Neural progenitor cell (in vitro differentiated cells): ENCODE measurements at regions not wholly inside any gene's neighbourhood (a gene's known extent, or its start where the extent isn't known, plus 50 kb on each side); places are given as distances from the start of the nearest gene placed in this dataset.
"Not testable (repeated sequence)": the region's sequence is repeated elsewhere in the genome, so short reads cannot be mapped to it uniquely, and the experiment has no call there.

Experiments used
- DNase-seq: peaks from one replicate; pipeline ENCODE4 v3.0.0-alpha.2; 2016; ENCODE audit warnings: low spot score
- H2AFZ ChIP-seq: fragments of 200-600 bp; sonication (generic); replicated peaks from 2 replicates; pipeline ENCODE4 v1.6.1; 2016; ENCODE audit warnings: antibody characterized with exemption
- H3F3A ChIP-seq: fragments of 200-600 bp; sonication (generic); 2 replicates; pipeline ENCODE4 v1.6.1; 2016; ENCODE audit warnings: antibody characterized with exemption, low read depth
- H3K27ac ChIP-seq: fragments of 200-600 bp; sonication (generic); 2 replicates; pipeline ENCODE4 v1.5.1; 2016; ENCODE audit warnings: mild to moderate bottlenecking
- H3K27me3 ChIP-seq: fragments of 200-600 bp; sonication (generic); 2 replicates; pipeline ENCODE4 v1.6.1; 2016; ENCODE audit warnings: mild to moderate bottlenecking, moderate library complexity
- H3K36me3 ChIP-seq: fragments of 200-600 bp; sonication (generic); 2 replicates; pipeline ENCODE4 v1.5.1; 2016
- H3K4me1 ChIP-seq: fragments of 200-600 bp; sonication (generic); 2 replicates; pipeline ENCODE4 v1.6.1; 2016; ENCODE audit warnings: mixed run types
- H3K4me2 ChIP-seq: fragments of 200-600 bp; sonication (generic); 2 replicates; pipeline ENCODE4 v1.6.1; 2016
- H3K4me3 ChIP-seq: fragments of 200-600 bp; sonication (generic); 2 replicates; pipeline ENCODE4 v1.5.1; 2016
- H3K79me2 ChIP-seq: fragments of 200-600 bp; sonication (generic); 2 replicates; pipeline ENCODE4 v1.6.1; 2016; ENCODE audit warnings: low read depth
- H3K9ac ChIP-seq: fragments of 200-600 bp; sonication (generic); 2 replicates; pipeline ENCODE4 v1.6.1; 2016
- H3K9me3 ChIP-seq: fragments of 200-600 bp; sonication (generic); 2 replicates; pipeline ENCODE4 v1.5.1; 2016; ENCODE audit warnings: low read depth
- H4K20me1 ChIP-seq: fragments of 200-600 bp; sonication (generic); 2 replicates; pipeline ENCODE4 v1.6.1; 2016; ENCODE audit warnings: low read depth
- H3K27ac Mint-ChIP-seq: 3 replicates; pipeline ENCODE4 v1.8.0; 2021; ENCODE audit warnings: mixed read lengths
- H3K27me3 Mint-ChIP-seq: 2 replicates; pipeline ENCODE4 v1.8.0; 2022; ENCODE audit warnings: low read depth, mild to moderate bottlenecking, inconsistent platforms, moderate library complexity, mixed read lengths; ENCODE audit not compliant: insufficient read depth
- H3K36me3 Mint-ChIP-seq: 3 replicates; pipeline ENCODE4 v1.8.0; 2021; ENCODE audit warnings: mixed read lengths
- H3K4me1 Mint-ChIP-seq: 3 replicates; pipeline ENCODE4 v1.8.0; 2021; ENCODE audit warnings: mixed read lengths
- H3K4me3 Mint-ChIP-seq: 3 replicates; pipeline ENCODE4 v1.8.0; 2021; ENCODE audit warnings: mild to moderate bottlenecking, moderate library complexity, mixed read lengths
- H3K9me3 Mint-ChIP-seq: 3 replicates; pipeline ENCODE4 v1.8.0; 2020; ENCODE audit warnings: mixed read lengths
- CTCF ChIP-seq: fragments of 200-600 bp; sonication (generic); IDR thresholded peaks from 2 replicates; pipeline ENCODE4 v1.5.1; 2017; ENCODE audit warnings: antibody characterized with exemption, mild to moderate bottlenecking
- EZH2 ChIP-seq: fragments of 200-600 bp; sonication (generic); IDR thresholded peaks from 2 replicates; pipeline ENCODE4 v1.6.1; 2017; ENCODE audit warnings: antibody characterized with exemption, mild to moderate bottlenecking, moderate library complexity
- EZH2phosphoT487 ChIP-seq: fragments of 200-600 bp; sonication (generic); IDR thresholded peaks from 2 replicates; pipeline ENCODE4 v1.6.1; 2017; ENCODE audit warnings: antibody characterized with exemption

GRCh38 chr20:30594112-30594511 lies 663.4 kb upstream of the DEFB115 start:
- no peaks in the 10 kb centered on the region for H4K20me1 ChIP-seq
- no peaks in the 10 kb centered on the region for H3K79me2 ChIP-seq
- H3K4me3 ChIP-seq = no peak overlapping the region
- H3K9ac ChIP-seq = no peak overlapping the region
- H3K9me3 ChIP-seq = peaks cover 17% of the 10 kb centered on the region
- H3K27ac ChIP-seq = no peak overlapping the region
- Mint-ChIP-seq H3K27me3 (no peaks in the 10 kb centered on the region), H3K4me3 (no peak overlapping the region), H3K36me3 (peaks cover 2% of the 10 kb centered on the region), H3K4me1 (no peaks in the 10 kb centered on the region), H3K9me3 (peaks cover 31% of the 10 kb centered on the region), H3K27ac (no peak overlapping the region)
- no peak overlapping the region for H2AFZ ChIP-seq
- no peak for DNase-seq
- H3K4me2 ChIP-seq = no peak overlapping the region
- TF ChIP-seq CTCF (no peak), EZH2 (no peak), EZH2phosphoT487 (no peak)
- no peaks in the 10 kb centered on the region for H3F3A ChIP-seq
- H3K36me3 ChIP-seq = no peaks in the 10 kb centered on the region
- H3K27me3 ChIP-seq = no peaks in the 10 kb centered on the region
- H3K4me1 ChIP-seq = no peaks in the 10 kb centered on the region

- no peak overlapping the region for H3K4me3 ChIP-seq
- no peak overlapping the region for H3K27ac Mint-ChIP-seq
- H3K36me3 ChIP-seq = no peaks in the 10 kb centered on the region
- H3K4me2 ChIP-seq = no peak overlapping the region
- no peak overlapping the region for H2AFZ ChIP-seq
- DNase-seq = no peak
- no peak overlapping the region for H3K27ac ChIP-seq
- no peaks in the 10 kb centered on the region for H4K20me1 ChIP-seq
- H3K27me3 Mint-ChIP-seq = no peaks in the 10 kb centered on the region
- H3K4me3 Mint-ChIP-seq = no peak overlapping the region
- peaks cover 17% of the 10 kb centered on the region for H3K9me3 ChIP-seq
- no peaks in the 10 kb centered on the region for H3K4me1 ChIP-seq
- TF ChIP-seq EZH2phosphoT487 = no peak
- peaks cover 2% of the 10 kb centered on the region for H3K36me3 Mint-ChIP-seq
- no peaks in the 10 kb centered on the region for H3K4me1 Mint-ChIP-seq
- no peak overlapping the region for H3K9ac ChIP-seq
- no peaks in the 10 kb centered on the region for H3K27me3 ChIP-seq
- peaks cover 39% of the 10 kb centered on the region for H3K9me3 Mint-ChIP-seq
- no peaks in the 10 kb centered on the region for H3F3A ChIP-seq
- no peaks in the 10 kb centered on the region for H3K79me2 ChIP-seq
These were observed 661.8 kb upstream of the DEFB115 start for GRCh38 chr20:30595698-30596097.

GRCh38 chr20:30597429-30597828 lies 660.0 kb upstream of the DEFB115 start:
- H3K4me2 ChIP-seq, H3F3A ChIP-seq, H3K9ac ChIP-seq, H3K36me3 Mint-ChIP-seq, H3K27ac Mint-ChIP-seq, H3K4me3 ChIP-seq, H3K36me3 ChIP-seq, H3K27me3 ChIP-seq, H3K4me1 Mint-ChIP-seq, H3K4me1 ChIP-seq, H3K27ac ChIP-seq, DNase-seq, H4K20me1 ChIP-seq, H3K4me3 Mint-ChIP-seq, H2AFZ ChIP-seq, H3K79me2 ChIP-seq, H3K27me3 Mint-ChIP-seq: not testable (repeated sequence)
- H3K9me3 Mint-ChIP-seq = peaks cover 42% of the 10 kb centered on the region
- H3K9me3 ChIP-seq = peaks cover 17% of the 10 kb centered on the region

- H3K27ac ChIP-seq = no peak overlapping the region
- Mint-ChIP-seq H3K27ac (no peak overlapping the region), H3K9me3 (peaks cover 36% of the 10 kb centered on the region), H3K36me3 (peaks cover 5% of the 10 kb centered on the region), H3K27me3 (peaks cover 4% of the 10 kb centered on the region), H3K4me3 (no peak overlapping the region), H3K4me1 (no peaks in the 10 kb centered on the region)
- H3K36me3 ChIP-seq = no peaks in the 10 kb centered on the region
- no peak for DNase-seq
- no peaks in the 10 kb centered on the region for H3K4me1 ChIP-seq
- no peak overlapping the region for H2AFZ ChIP-seq
- no peaks in the 10 kb centered on the region for H3K79me2 ChIP-seq
- H3F3A ChIP-seq = no peaks in the 10 kb centered on the region
- H3K4me3 ChIP-seq = no peak overlapping the region
- no peak overlapping the region for H3K4me2 ChIP-seq
- no peak for TF ChIP-seq EZH2
- TF ChIP-seq EZH2phosphoT487 = no peak
- TF ChIP-seq CTCF = no peak
- peaks cover 12% of the 10 kb centered on the region for H3K9me3 ChIP-seq
- no peaks in the 10 kb centered on the region for H4K20me1 ChIP-seq
- no peaks in the 10 kb centered on the region for H3K27me3 ChIP-seq
- H3K9ac ChIP-seq = no peak overlapping the region
These were observed 658.8 kb upstream of the DEFB115 start for GRCh38 chr20:30598460-30599230.
